AG10803 (cell line): ENCODE measurements at regions not wholly inside any gene's neighbourhood (a gene's known extent, or its start where the extent isn't known, plus 50 kb on each side); places are given as distances from the start of the nearest gene placed in this dataset.
"Not testable (repeated sequence)": the region's sequence is repeated elsewhere in the genome, so short reads cannot be mapped to it uniquely, and the experiment has no call there.

Source experiments
- DNase-seq: peaks from one replicate; pipeline ENCODE4 v3.0.0; 2010; ENCODE audit warnings: low read depth
- H3K4me3 ChIP-seq: 2 replicates; pipeline ENCODE4 v1.5.1; 2011; ENCODE audit warnings: mild to moderate bottlenecking, low read length, control low read depth
- TF ChIP-seq, protein P1 (sequence below): conservative IDR thresholded peaks from 2 replicates; pipeline ENCODE4 v1.5.1; 2011; ENCODE audit warnings: mild to moderate bottlenecking, low read length, control low read depth, inconsistent platforms

DNA sequence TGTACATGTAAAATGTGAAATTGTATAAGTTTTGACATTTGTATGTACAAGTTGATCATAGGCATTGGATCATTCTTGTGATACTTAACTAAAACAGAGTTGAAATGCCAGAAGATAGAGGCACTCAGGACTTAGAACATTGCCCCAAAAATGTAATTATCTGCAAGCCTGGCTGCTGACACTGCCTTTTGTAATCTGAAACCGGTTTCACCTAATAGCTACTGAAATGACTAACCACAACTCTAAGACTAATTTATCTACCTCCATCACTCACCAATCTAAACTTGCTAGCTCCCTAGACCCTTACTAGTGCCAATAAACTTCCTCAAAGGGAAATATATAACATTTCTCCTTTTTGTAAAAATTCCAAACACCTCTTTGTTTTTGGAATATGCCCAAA lies 2596.2 kb downstream of the PCDH9 start:
- no peak overlapping the region for H3K4me3 ChIP-seq
- DNase-seq = no peak
- TF ChIP-seq, protein P1, sequence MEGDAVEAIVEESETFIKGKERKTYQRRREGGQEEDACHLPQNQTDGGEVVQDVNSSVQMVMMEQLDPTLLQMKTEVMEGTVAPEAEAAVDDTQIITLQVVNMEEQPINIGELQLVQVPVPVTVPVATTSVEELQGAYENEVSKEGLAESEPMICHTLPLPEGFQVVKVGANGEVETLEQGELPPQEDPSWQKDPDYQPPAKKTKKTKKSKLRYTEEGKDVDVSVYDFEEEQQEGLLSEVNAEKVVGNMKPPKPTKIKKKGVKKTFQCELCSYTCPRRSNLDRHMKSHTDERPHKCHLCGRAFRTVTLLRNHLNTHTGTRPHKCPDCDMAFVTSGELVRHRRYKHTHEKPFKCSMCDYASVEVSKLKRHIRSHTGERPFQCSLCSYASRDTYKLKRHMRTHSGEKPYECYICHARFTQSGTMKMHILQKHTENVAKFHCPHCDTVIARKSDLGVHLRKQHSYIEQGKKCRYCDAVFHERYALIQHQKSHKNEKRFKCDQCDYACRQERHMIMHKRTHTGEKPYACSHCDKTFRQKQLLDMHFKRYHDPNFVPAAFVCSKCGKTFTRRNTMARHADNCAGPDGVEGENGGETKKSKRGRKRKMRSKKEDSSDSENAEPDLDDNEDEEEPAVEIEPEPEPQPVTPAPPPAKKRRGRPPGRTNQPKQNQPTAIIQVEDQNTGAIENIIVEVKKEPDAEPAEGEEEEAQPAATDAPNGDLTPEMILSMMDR = no peak

DNA sequence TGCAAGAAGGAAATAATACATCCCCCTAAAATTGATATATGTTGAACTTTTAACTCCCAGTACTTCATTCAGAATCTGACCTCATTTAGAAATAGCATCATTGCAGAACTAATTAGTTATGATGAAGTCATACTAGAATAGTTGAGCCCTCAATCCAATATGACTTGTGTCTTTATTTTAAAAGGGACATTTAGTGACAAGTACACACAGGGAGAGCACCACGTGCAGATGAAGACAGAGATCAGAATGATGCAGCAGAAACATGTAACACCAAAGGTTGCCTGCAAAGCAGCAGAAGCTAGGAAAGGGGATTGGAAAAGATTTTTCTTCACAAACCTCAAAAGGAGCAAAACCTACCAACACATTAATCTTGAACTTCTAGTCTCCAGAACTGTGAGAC lies 2602.5 kb downstream of the PCDH9 start:
- TF ChIP-seq, protein P1 = no peak
- no peak overlapping the region for H3K4me3 ChIP-seq
- DNase-seq = no peak

DNA sequence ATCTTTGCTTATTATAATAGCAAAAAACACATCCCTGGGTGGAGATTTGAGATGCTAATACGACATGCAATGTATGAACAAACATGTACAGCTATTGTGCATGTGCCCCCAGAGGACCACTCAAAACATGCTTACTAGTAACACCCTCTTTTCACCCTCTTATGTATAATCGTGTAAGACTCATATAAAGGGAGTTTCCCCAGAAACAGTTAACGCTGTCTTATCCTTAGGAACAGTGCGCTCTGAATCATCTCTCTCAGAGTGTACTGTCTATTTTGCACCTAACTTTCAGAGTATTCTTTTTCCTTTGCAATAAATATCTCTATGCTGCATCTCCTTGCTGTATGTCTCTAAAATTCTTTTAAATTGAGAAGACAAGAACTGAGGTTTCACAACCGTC lies 2604.0 kb downstream of the PCDH9 start:
- no peak for DNase-seq
- TF ChIP-seq, protein P1 = no peak
- no peak overlapping the region for H3K4me3 ChIP-seq

DNA sequence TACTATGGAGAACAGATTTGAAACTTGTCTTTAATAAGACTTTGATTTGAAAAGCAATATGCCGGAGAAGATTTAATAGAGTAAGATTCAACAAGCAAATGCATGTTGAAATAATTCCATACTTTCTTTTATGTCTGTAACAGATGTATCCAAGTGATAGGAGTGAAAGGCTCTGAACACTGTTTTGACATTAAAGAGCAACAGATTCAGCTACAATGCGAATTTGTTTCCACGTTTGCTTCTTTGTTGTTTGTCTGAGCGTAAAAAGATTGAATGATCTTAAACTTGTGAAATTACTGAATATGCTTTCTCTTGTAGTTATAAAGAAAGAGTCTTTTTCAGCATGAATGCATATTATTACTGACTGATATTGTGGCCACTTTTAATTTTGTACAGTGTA lies 2612.9 kb downstream of the PCDH9 start:
- TF ChIP-seq, protein P1 = no peak
- no peak overlapping the region for H3K4me3 ChIP-seq
- DNase-seq = no peak

DNA sequence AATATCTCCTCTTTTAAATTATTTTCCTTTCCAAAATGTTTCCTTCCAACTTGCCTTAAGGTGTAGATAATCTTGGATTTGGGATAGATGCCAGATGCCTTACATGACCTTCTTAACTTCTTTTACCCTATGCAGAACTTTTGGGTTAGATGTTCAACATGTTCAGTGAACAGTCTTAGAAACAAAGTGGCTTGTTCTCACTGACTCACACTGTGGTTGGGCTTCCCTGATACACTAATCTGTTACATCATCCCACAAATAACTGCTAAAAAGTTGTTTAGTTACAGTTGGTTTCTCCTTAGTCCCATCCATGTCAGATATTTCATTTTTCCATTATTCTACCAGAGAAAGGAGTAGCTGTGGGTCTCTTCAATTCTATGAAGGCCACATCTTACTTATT lies 2638.2 kb downstream of the PCDH9 start:
- H3K4me3 ChIP-seq = no peak overlapping the region

DNA sequence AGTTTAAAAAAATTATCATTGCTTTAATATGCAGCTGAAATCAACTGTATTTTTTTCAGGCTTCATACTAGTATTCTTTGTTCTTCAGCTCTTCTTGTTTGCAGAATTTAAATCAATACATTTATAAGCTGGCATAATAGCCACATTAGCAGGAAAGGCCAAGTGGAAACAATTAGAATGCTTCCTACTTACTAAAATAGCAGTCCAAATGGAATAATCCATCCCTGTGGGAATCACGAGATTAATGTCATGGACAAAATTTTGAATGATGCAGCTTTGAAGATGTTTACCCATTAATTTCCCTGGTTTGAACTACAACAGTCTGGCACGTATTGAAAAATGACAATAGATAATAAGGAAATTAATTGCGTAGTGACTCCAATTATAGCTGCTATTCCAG lies 2650.8 kb downstream of the PCDH9 start:
- no peak overlapping the region for H3K4me3 ChIP-seq
- TF ChIP-seq, protein P1 = no peak
- no peak for DNase-seq

More for the DNA sequence above, 2638.2 kb downstream of the PCDH9 start:
- DNase-seq = peak; percentile 29
- TF ChIP-seq, protein P1 = no peak

DNA sequence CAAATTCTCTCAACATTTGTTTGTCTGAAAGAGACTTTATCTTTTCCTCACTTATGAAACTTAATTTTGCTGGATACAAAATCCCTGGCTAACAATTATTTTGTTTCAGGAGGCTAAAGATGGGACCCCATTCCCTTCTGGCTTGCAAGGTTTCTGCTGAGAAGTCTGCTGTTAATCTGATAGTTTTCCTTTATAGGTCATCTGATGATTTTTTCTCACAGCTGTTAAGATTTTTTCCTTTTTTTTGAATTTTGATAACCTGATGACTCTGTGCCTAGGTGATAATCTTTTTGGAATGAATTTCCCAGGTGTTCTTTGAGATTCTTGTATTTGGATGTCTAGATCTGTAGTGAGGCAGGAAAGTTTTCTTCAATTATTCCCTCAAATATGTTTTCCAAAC lies 2661.4 kb downstream of the PCDH9 start:
- no peak overlapping the region for H3K4me3 ChIP-seq
- DNase-seq = no peak
- TF ChIP-seq, protein P1 = no peak

DNA sequence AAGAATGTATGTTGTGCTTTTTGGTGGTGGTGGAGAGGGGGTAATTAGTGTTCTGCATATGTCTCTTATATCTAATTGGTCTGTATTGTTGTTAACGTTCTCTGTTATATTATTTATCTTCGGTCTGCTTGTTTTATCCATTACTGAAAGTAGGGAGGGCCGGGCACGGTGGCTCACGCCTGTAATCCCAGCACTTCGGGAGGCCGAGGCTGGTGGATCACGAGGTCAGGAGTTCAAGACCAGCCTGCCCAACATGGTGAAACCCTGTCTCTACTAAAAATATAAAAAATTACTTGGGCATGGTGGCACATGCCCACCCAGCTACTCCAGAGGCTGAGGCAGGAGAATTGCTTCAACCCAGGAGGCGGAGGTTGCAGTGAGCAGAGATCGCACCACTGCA lies 2672.1 kb downstream of the PCDH9 start:
- not testable (repeated sequence) for H3K4me3 ChIP-seq, DNase-seq
